Kidney epithelial cell (primary cell): ENCODE measurements at regions not wholly inside any gene's neighbourhood (a gene's known extent, or its start where the extent isn't known, plus 50 kb on each side); places are given as distances from the start of the nearest gene placed in this dataset.

ENCODE experiments used
- DNase-seq: peaks from one replicate; pipeline ENCODE4 v3.0.0-alpha.2; 2010; ENCODE audit warnings: low read depth
- H3K27me3 ChIP-seq: 2 replicates; pipeline ENCODE4 v1.6.0; 2011; ENCODE audit warnings: low read length; ENCODE audit not compliant: control insufficient read depth, insufficient read depth
- H3K36me3 ChIP-seq: 2 replicates; pipeline ENCODE4 v1.5.1; 2011; ENCODE audit warnings: low read length; ENCODE audit not compliant: control insufficient read depth, insufficient read depth
- H3K4me3 ChIP-seq: 2 replicates; pipeline ENCODE4 v1.5.1; 2011; ENCODE audit warnings: low read depth, mild to moderate bottlenecking, control low read depth, low read length
- TF ChIP-seq, protein P1 (sequence below): IDR thresholded peaks from 2 replicates; pipeline ENCODE4 v1.5.1; 2011; ENCODE audit warnings: mild to moderate bottlenecking, moderate library complexity, low read length, control low read depth, inconsistent platforms; ENCODE audit not compliant: insufficient read depth, poor library complexity, severe bottlenecking

DNA sequence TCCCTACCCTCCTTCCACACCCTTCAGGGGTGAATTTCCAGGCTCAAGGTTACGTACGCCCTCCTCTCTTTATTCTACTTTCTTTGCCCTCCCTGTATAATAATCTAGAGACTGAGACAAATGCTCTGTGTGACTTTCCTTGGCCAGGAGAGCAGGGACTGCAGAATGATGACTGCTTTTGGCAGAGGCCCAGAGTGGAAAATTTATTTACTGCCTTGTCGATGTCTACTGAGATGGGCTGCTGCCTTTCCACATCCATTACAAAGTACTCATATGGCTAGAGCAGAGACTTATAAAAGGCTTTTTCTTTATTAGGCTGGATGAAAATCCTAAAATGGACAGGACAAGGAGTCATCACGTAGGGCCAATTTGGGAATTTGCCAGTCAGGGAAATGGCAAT is 576.2 kb downstream of the TUSC7 start:
- no peaks in the 10 kb centered on the region for H3K36me3 ChIP-seq

GRCh38 chr3:117286488-117286887 is 576.9 kb downstream of the TUSC7 start:
- Histone ChIP-seq H3K36me3 (no peaks in the 10 kb centered on the region), H3K27me3 (no peaks in the 10 kb centered on the region), H3K4me3 (no peak overlapping the region)
- TF ChIP-seq, protein P1, sequence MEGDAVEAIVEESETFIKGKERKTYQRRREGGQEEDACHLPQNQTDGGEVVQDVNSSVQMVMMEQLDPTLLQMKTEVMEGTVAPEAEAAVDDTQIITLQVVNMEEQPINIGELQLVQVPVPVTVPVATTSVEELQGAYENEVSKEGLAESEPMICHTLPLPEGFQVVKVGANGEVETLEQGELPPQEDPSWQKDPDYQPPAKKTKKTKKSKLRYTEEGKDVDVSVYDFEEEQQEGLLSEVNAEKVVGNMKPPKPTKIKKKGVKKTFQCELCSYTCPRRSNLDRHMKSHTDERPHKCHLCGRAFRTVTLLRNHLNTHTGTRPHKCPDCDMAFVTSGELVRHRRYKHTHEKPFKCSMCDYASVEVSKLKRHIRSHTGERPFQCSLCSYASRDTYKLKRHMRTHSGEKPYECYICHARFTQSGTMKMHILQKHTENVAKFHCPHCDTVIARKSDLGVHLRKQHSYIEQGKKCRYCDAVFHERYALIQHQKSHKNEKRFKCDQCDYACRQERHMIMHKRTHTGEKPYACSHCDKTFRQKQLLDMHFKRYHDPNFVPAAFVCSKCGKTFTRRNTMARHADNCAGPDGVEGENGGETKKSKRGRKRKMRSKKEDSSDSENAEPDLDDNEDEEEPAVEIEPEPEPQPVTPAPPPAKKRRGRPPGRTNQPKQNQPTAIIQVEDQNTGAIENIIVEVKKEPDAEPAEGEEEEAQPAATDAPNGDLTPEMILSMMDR = no peak
- no peak for DNase-seq

More for the DNA sequence above, 576.2 kb downstream of the TUSC7 start:
- no peak for DNase-seq
- no peak overlapping the region for H3K4me3 ChIP-seq
- H3K27me3 ChIP-seq = no peaks in the 10 kb centered on the region
- TF ChIP-seq, protein P1 = no peak

DNA sequence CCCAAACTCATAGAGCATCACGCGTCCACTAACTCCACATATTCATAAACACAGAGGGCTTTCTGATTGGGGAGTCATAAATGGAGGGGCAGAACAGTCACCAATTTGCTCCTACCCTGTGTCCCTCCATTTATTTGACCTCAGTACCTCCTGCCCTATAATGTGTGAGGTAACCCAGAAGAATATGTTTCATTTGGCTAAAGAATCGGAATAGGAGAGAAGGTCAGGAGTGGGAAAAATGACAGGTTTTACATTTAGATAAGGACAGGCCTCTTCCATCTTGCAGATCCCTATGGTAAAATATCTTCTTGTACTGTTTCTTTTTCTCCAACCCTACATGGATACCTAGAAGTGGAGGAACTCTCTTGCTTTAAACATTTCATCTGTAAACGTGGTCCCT is 578.0 kb downstream of the TUSC7 start:
- no peak for DNase-seq
- TF ChIP-seq, protein P1 = no peak
- no peak overlapping the region for H3K4me3 ChIP-seq
- H3K36me3 ChIP-seq = no peaks in the 10 kb centered on the region
- H3K27me3 ChIP-seq = no peaks in the 10 kb centered on the region

- H3K36me3 ChIP-seq = no peaks in the 10 kb centered on the region
- TF ChIP-seq, protein P1 = no peak
- H3K27me3 ChIP-seq = no peaks in the 10 kb centered on the region
- H3K4me3 ChIP-seq = no peak overlapping the region
- DNase-seq = no peak
Measured at GRCh38 chr3:117291476-117291875, 581.9 kb downstream of the TUSC7 start.

DNA sequence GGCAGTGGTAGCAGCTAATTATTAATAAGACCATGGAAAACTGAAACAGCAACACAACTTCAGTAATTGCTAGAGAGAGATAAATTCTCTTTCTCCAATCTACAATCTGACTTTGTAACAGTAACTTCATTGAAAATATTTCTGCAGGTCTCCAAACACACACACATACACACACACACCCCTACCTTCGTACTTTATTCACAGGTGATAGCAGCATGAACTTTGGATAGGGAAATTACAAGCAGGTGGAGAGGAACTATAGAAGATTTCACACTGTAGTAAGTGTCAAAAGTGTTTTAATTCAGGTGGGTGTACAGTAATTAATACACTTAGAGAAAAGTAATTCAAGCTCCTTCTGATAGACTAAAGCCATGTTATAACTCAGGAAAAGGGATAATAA is 587.5 kb downstream of the TUSC7 start:
- DNase-seq = no peak
- H3K36me3 ChIP-seq = no peaks in the 10 kb centered on the region
- H3K27me3 ChIP-seq = no peaks in the 10 kb centered on the region
- H3K4me3 ChIP-seq = no peak overlapping the region
- TF ChIP-seq, protein P1 = no peak

DNA sequence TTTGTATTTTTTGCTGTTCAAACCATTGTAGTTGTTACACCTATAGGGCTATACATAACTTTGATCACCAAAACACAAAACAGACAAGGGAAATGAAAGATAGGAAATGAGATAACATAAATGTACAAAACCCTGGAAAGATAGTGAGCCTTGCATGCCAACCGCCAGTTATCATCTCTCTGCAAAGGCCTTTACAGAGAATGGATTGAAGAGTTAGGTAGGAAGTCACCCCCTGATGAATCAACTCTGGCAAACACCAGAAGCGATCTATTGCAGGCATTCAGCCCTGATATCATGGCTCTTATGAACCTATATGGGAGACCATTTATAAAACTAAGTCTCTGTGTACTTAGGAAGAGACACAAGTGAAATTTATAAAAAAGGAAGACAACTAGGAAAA is 588.0 kb downstream of the TUSC7 start:
- DNase-seq = no peak
- Histone ChIP-seq H3K4me3 (no peak overlapping the region), H3K36me3 (no peaks in the 10 kb centered on the region), H3K27me3 (no peaks in the 10 kb centered on the region)
- TF ChIP-seq, protein P1 = no peak
